ENCODE measurements at regions not wholly inside any gene's neighbourhood (a gene's known extent, or its start where the extent isn't known, plus 50 kb on each side); places are given as distances from the start of the nearest gene placed in this dataset.

DNA sequence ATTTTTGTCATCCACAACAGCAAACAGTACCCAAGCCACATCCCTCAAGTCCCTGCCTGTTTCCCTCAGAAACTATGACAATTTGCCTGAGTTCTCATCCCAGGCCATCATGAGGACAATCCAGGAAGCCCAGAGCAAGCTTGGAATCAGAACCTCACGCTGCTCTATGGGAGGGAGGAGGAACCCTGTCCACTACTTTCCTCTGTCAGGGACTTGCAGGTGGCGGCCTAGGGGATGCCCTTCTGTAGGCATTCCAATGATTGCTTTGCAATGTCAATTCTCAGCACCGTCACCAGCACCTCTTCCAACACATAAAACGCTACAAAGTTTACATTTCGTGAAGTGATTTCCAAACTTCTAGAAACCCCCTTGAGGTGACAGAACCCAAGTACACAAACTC, 170.4 kb upstream of the FSTL4 start:
- Histone ChIP-seq H2AFZ (ENCODE audit: low read depth, low read length) (no peak overlapping the region), H3K79me2 (replicated peaks; ENCODE audit: insufficient read depth, low read length) (no peaks in the 10 kb centered on the region), H3K9me2 (ENCODE audit: insufficient read depth, low read length) (no peaks in the 10 kb centered on the region), H3K27me3 (ENCODE audit: insufficient read depth, low read depth, low read length) (no peaks in the 10 kb centered on the region), H3F3A (ENCODE audit: insufficient read depth, low read length, poor library complexity, severe bottlenecking) (no peaks in the 10 kb centered on the region), H3K4me3 (ENCODE audit: low read length) (no peak overlapping the region), H3K36me3 (ENCODE audit: insufficient read depth, low read length) (no peaks in the 10 kb centered on the region), H3K27ac (ENCODE audit: low read length) (no peak overlapping the region), H3K9me3 (ENCODE audit: low read length) (no peaks in the 10 kb centered on the region), H3K4me2 (ENCODE audit: low read length) (no peak overlapping the region), H4K20me1 (ENCODE audit: insufficient read depth) (no peaks in the 10 kb centered on the region), H3K9ac (ENCODE audit: low read length) (no peak overlapping the region)
- TF ChIP-seq RAD21 (conservative IDR thresholded peaks at IDR 0.05) (no peak), EZH2 (IDR thresholded peaks at IDR 0.05; ENCODE audit: borderline replicate concordance, insufficient read depth, low read length, poor library complexity, severe bottlenecking) (no peak), EP300 (conservative IDR thresholded peaks at IDR 0.05; ENCODE audit: poor library complexity, severe bottlenecking) (no peak), TAF1 (IDR thresholded peaks at IDR 0.05; ENCODE audit: low read depth) (no peak), REST (IDR thresholded peaks at IDR 0.05; ENCODE audit: borderline replicate concordance) (no peak), MXI1 (conservative IDR thresholded peaks at IDR 0.05; ENCODE audit: poor library complexity, severe bottlenecking) (no peak), POLR2AphosphoS5 (IDR thresholded peaks at IDR 0.05) (no peak), CTCF (IDR thresholded peaks at IDR 0.05; ENCODE audit: poor library complexity, severe bottlenecking) (no peak), SMC3 (conservative IDR thresholded peaks at IDR 0.05; ENCODE audit: poor library complexity) (no peak)

- Histone ChIP-seq H3K79me2 (replicated peaks; ENCODE audit: insufficient read depth, low read length) (no peaks in the 10 kb centered on the region), H3F3A (ENCODE audit: insufficient read depth, low read length, poor library complexity, severe bottlenecking) (no peaks in the 10 kb centered on the region), H3K4me2 (ENCODE audit: low read length) (no peak overlapping the region), H3K9ac (ENCODE audit: low read length) (no peak overlapping the region), H2AFZ (ENCODE audit: low read depth, low read length) (no peak overlapping the region), H3K9me2 (ENCODE audit: insufficient read depth, low read length) (no peaks in the 10 kb centered on the region), H3K27me3 (ENCODE audit: insufficient read depth, low read depth, low read length) (no peaks in the 10 kb centered on the region), H3K36me3 (ENCODE audit: insufficient read depth, low read length) (no peaks in the 10 kb centered on the region), H4K20me1 (ENCODE audit: insufficient read depth) (no peaks in the 10 kb centered on the region), H3K27ac (ENCODE audit: low read length) (no peak overlapping the region), H3K4me3 (ENCODE audit: low read length) (no peak overlapping the region), H3K9me3 (ENCODE audit: low read length) (no peaks in the 10 kb centered on the region)
- TF ChIP-seq EZH2 (IDR thresholded peaks at IDR 0.05; ENCODE audit: borderline replicate concordance, insufficient read depth, low read length, poor library complexity, severe bottlenecking) (no peak), SMC3 (conservative IDR thresholded peaks at IDR 0.05; ENCODE audit: poor library complexity) (no peak), RAD21 (conservative IDR thresholded peaks at IDR 0.05) (no peak), REST (IDR thresholded peaks at IDR 0.05; ENCODE audit: borderline replicate concordance) (peak; percentile 21)
Observed at GRCh38 chr5:133781436-133782225, 169.3 kb upstream of the FSTL4 start.

Measured in neural cell (in vitro differentiated cells).